KMS-11 (cell line): ENCODE measurements at regions not wholly inside any gene's neighbourhood (a gene's known extent, or its start where the extent isn't known, plus 50 kb on each side); places are given as distances from the start of the nearest gene placed in this dataset.

Source experiments
- H2AFZ ChIP-seq: fragments of 200-600 bp; sonication (generic); 2 replicates; pipeline ENCODE4 v1.6.1; 2016; ENCODE audit warnings: antibody characterized with exemption, mixed run types, low read depth
- H3K27ac ChIP-seq: fragments of 200-600 bp; sonication (generic); 2 replicates; pipeline ENCODE4 v1.6.1; 2016; ENCODE audit warnings: mild to moderate bottlenecking, mixed run types
- H3K27me3 ChIP-seq: fragments of 200-600 bp; sonication (generic); 2 replicates; pipeline ENCODE4 v1.6.1; 2017; ENCODE audit warnings: mild to moderate bottlenecking, low read depth, mixed run types, moderate library complexity; ENCODE audit not compliant: insufficient read depth
- H3K36me3 ChIP-seq: fragments of 200-600 bp; sonication (generic); 2 replicates; pipeline ENCODE4 v1.6.1; 2017; ENCODE audit warnings: mild to moderate bottlenecking, mixed run types; ENCODE audit not compliant: insufficient read depth
- H3K4me1 ChIP-seq: fragments of 200-600 bp; sonication (generic); 2 replicates; pipeline ENCODE4 v1.6.1; 2016; ENCODE audit warnings: mild to moderate bottlenecking, low read depth, mixed run types; ENCODE audit not compliant: poor library complexity, severe bottlenecking
- H3K4me2 ChIP-seq: fragments of 200-600 bp; sonication (generic); 2 replicates; pipeline ENCODE4 v1.7.0; 2016; ENCODE audit warnings: mild to moderate bottlenecking, mixed run types
- H3K4me3 ChIP-seq: fragments of 200-600 bp; sonication (generic); IDR thresholded peaks from 2 replicates; pipeline ENCODE4 v1.6.1; 2017; ENCODE audit warnings: low read depth, low read length, mixed read lengths; ENCODE audit not compliant: insufficient read depth
- H3K79me2 ChIP-seq: fragments of 200-600 bp; sonication (generic); 2 replicates; pipeline ENCODE4 v1.6.1; 2016; ENCODE audit warnings: low read depth, mixed run types; ENCODE audit not compliant: insufficient read depth
- H3K9ac ChIP-seq: fragments of 200-600 bp; sonication (generic); 2 replicates; pipeline ENCODE4 v1.6.1; 2016; ENCODE audit warnings: mild to moderate bottlenecking, mixed run types
- H4K20me1 ChIP-seq: fragments of 200-600 bp; sonication (generic); 2 replicates; pipeline ENCODE4 v1.6.1; 2016; ENCODE audit warnings: mild to moderate bottlenecking, mixed run types; ENCODE audit not compliant: insufficient read depth
- TF ChIP-seq, protein P1 (sequence below): fragments of 200-600 bp; sonication (generic); conservative IDR thresholded peaks from 2 replicates; pipeline ENCODE4 v1.6.1; 2017; ENCODE audit warnings: low read depth, mild to moderate bottlenecking, antibody characterized with exemption, low read length, moderate library complexity, mixed read lengths

DNA sequence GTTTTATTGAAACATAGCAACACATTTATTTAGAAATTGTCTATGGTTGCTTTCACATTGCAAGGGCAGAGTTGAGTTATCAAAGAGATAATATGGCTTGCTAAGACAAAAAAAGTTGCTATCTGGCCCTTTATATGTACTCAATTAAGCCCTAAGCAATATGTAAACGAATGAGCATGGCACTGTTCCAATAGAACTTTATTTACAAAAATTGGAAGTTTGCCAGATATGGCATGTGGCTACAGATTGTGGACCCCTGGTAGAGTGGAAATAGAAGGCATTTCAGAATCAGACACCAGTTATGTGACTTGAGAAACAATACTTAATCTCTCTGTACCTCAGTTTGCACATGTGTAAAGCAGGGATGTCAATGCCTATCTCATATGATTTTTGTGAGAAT lies 515.6 kb upstream of the SGO1 start:
- no peak overlapping the region for H3K9ac ChIP-seq
- no peak overlapping the region for H3K4me3 ChIP-seq
- no peak overlapping the region for H2AFZ ChIP-seq
- no peaks in the 10 kb centered on the region for H3K4me1 ChIP-seq
- H3K27me3 ChIP-seq: no peaks in the 10 kb centered on the region
- no peak overlapping the region for H3K4me2 ChIP-seq
- no peak overlapping the region for H3K27ac ChIP-seq
- H4K20me1 ChIP-seq: no peaks in the 10 kb centered on the region
- TF ChIP-seq, protein P1, sequence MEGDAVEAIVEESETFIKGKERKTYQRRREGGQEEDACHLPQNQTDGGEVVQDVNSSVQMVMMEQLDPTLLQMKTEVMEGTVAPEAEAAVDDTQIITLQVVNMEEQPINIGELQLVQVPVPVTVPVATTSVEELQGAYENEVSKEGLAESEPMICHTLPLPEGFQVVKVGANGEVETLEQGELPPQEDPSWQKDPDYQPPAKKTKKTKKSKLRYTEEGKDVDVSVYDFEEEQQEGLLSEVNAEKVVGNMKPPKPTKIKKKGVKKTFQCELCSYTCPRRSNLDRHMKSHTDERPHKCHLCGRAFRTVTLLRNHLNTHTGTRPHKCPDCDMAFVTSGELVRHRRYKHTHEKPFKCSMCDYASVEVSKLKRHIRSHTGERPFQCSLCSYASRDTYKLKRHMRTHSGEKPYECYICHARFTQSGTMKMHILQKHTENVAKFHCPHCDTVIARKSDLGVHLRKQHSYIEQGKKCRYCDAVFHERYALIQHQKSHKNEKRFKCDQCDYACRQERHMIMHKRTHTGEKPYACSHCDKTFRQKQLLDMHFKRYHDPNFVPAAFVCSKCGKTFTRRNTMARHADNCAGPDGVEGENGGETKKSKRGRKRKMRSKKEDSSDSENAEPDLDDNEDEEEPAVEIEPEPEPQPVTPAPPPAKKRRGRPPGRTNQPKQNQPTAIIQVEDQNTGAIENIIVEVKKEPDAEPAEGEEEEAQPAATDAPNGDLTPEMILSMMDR: no peak
- H3K79me2 ChIP-seq: no peaks in the 10 kb centered on the region
- H3K36me3 ChIP-seq: no peaks in the 10 kb centered on the region

DNA sequence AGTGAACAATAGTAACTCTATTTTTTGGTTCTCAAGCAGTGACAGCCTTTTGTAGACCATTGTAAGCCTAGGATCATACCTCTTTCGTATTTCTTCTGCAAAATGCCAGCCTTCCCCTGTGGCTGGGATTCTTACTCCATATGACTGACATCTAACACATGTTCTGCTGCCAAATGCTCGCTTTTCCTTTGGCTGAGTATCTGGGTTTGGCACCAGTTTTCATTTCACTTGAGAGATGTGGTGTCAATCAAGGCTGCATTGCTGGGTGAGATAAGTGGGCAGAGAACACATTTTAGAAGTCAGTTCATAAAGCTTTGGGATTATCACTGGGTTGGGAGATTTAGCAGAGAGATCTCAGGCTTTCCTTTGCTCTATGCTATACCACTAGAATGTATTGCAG lies 514.7 kb upstream of the SGO1 start:
- Histone ChIP-seq H2AFZ (no peak overlapping the region), H3K9ac (no peak overlapping the region)
- TF ChIP-seq, protein P1: no peak

DNA sequence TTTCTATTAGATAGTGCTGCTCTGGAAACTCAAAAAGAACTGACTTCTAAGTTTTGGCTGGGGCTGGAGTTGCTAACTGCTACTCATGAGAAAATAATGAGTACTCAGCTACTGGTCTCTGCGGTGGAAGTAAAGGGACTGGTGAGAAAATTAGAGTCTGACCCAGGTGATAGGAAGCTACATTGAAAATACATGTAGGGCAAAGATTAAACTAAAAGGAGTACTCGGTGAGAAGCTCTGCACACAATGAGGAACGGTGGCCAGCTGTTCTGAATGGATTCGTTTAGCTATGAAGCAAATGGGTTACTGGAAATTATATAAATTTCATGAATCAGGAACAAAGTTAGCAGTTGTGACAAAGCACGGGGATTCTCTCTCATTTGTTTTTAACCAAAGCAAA lies 512.9 kb upstream of the SGO1 start:
- Histone ChIP-seq H3K4me2 (no peak overlapping the region), H3K4me1 (no peaks in the 10 kb centered on the region), H3K27me3 (no peaks in the 10 kb centered on the region), H2AFZ (no peak overlapping the region), H3K9ac (no peak overlapping the region), H3K4me3 (no peak overlapping the region), H3K36me3 (no peaks in the 10 kb centered on the region), H3K79me2 (no peaks in the 10 kb centered on the region), H3K27ac (no peak overlapping the region), H4K20me1 (no peaks in the 10 kb centered on the region)
- TF ChIP-seq, protein P1: no peak

More for the DNA sequence above, 514.7 kb upstream of the SGO1 start:
- Histone ChIP-seq H3K4me1 (no peaks in the 10 kb centered on the region), H3K4me2 (no peak overlapping the region), H3K79me2 (no peaks in the 10 kb centered on the region), H3K27me3 (no peaks in the 10 kb centered on the region), H4K20me1 (no peaks in the 10 kb centered on the region), H3K36me3 (no peaks in the 10 kb centered on the region), H3K4me3 (no peak overlapping the region), H3K27ac (no peak overlapping the region)

DNA sequence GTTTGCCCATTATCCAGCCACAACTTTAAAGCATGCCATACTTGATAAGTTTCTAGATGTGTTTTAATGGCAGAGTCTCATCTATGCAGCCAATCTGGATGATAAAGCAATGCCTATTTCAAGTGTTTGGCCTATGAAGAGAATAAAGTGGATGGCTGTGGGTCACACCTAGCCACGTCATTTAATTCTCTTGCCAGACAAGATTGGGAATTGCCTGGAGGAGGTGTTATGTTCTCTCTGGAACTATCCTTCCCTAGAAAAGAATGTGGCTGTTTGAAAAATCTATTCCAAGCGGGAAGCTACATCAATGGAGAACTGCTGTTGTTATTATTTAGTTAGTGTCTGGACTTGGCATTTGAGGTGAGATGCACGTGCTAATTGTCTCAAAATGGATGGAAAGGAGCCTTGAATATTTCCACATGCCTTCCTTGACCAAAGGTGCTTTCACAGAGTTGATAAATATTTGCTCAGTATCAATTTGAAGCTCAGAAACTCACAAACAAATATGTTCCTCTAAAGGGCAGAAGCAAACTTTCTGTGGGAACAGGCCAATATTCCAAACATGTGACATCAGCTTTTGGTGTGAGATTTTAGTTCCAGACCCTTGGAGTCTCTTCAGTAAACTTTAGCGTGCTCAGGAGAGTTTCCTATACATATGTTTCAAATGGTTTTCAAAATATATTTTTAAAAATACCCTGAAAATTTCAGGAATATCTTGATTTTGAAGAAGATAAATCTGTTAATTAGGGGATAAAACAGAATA lies 510.6 kb upstream of the SGO1 start:
- no peaks in the 10 kb centered on the region for H4K20me1 ChIP-seq
- H3K4me2 ChIP-seq: no peak overlapping the region
- no peak overlapping the region for H3K4me3 ChIP-seq
- no peaks in the 10 kb centered on the region for H3K79me2 ChIP-seq
- H3K27me3 ChIP-seq: no peaks in the 10 kb centered on the region
- H3K27ac ChIP-seq: no peak overlapping the region
- no peaks in the 10 kb centered on the region for H3K4me1 ChIP-seq
- no peaks in the 10 kb centered on the region for H3K36me3 ChIP-seq
- TF ChIP-seq, protein P1: no peak
- H3K9ac ChIP-seq: no peak overlapping the region
- no peak overlapping the region for H2AFZ ChIP-seq
